ENCODE measurements at regions not wholly inside any gene's neighbourhood (a gene's known extent, or its start where the extent isn't known, plus 50 kb on each side); places are given as distances from the start of the nearest gene placed in this dataset.
"Not testable (repeated sequence)": the region's sequence is repeated elsewhere in the genome, so short reads cannot be mapped to it uniquely, and the experiment has no call there.

DNA sequence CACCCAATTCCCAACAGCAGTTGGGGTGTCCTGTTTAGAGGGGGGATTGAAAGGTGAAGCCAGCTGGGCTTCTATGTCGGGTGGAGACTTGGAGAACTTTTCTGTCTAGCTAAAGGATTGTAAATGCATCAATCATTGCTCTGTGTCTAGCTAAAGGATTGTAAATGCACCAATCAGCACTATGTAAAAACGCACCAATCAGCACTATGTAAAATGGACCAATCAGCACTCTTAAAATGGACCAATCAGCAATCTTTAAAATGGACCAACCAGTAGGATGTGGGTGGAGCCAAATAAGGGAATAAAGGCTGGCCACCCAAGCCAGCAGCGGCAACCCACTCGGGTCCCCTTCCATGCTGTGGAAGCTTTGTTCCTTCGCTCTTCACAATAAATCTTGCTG is 1518.6 kb upstream of the RAG2 start:
- FAIRE-seq, result not testable (repeated sequence)

DNA sequence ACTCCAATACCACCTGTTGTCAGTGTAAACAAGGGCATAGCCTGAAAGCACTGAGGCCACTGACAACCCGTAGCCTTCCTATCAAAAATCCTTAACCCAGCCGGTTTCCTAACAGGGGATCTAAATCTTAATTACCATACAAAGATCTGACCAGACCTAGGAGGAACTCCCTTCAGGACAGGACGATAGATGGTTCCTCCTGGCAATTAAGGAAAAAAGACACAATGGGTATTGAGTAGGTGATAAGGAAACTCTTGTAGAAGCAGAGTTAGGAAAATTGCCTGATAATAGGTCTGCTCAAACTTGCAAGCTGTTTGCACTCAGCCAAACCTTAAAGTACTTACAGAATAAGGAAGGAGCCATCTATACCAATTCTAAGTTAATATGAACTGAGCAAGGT is 1517.3 kb upstream of the RAG2 start:
- FAIRE-seq, result not testable (repeated sequence)

DNA sequence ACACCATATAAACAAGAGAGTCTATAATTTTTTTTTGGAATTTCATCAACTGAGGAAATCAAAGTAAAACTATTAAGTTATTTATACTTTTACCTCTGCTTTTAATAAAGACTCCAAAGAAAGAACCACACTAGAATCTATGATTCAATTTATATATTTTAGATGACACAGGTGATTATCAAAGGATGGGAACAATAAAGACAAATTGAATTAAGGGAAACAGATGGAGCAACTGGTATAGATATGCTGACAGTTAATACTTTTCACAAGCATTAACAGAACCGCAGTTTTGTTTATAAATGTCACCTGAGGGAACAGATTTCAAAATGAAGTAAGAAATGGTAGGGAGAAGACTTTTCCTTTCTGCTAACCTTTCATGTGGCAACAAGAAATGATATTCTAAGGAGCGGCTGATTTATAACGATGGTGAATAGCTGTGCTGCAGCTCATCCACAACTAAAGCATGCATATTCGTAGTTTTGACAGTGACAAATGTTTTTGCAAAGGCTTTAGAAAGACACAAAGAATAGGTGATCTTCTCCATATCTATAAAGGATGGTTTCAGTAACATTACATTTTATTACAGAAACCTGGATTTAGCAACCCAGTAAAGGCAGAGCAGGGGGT is 1502.9 kb upstream of the RAG2 start:
- FAIRE-seq, result no peak

DNA sequence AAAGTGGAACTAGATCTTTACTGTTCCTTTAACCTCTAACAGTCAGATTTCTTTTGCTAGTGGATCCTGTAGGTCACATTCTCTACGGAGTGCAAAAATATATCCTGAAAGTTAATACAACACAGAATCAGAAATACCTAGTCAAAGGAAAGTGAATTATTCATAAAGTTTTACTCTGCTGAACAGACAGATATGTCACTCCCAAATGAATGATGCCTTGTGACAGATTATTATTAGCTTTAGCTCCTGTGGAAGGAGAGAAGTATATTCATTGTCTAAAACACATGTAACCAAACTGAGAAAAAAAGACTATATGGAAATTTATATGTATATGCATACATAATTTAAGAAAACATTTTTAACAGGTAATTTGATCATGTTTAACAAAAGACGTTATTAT is 1497.2 kb upstream of the RAG2 start:
- no peak for FAIRE-seq

DNA sequence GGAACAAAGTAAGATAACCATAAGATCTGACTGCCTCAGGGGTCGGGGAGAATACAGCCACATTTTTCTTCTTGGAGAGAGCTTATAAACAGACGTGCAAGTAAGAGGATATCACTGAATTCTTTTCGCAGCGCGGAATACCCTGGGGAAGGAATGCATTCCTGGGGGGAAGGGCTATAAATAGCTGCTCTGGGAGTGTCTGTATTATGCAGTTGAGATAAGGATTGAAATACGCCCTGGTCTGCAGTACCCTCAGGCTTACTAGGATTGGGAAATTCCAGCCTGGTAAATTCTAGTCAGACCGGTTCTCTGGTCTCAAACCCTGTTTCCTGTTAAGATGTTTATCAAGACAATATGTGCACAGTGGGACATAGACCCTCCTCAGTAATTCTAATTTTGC is 1491.7 kb upstream of the RAG2 start:
- FAIRE-seq, result no peak

DNA sequence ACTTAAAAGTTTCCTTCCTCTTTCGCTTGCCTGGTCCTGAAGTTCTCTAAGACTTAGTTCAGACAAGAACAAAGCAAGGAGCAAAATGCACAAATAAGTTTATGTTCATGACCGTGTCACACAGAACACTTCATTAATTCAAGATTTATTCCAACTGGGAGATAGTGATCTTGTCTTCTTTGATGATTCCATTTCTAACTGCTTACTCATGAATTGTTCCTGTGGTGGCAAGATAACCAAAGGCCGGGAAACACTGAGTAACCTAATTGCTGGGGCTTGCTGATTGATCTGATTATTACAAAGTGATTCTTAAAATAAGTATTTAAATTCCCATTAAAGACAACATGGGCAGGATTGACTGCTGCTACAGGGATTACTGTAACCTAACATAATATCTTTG is 1462.9 kb upstream of the RAG2 start:
- FAIRE-seq, result no peak

DNA sequence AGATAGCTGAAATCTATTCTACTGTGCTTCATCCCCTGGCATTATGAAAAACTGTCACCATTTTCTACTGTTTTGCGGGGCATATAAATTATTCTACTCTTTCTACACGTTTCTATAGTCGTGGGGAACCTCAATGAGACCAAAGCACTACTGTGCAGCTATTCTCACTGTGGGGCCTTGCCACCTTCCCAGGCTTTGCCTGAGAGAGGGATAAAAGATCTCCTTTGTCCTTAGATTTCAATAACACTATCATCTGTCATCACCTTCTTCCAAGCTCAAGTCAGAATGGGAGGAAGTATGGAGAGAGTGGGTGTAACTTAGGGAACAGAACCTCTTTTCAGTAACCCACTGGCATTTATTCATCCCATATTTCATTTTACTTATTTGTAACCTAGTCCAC is 1462.1 kb upstream of the RAG2 start:
- no peak for FAIRE-seq

DNA sequence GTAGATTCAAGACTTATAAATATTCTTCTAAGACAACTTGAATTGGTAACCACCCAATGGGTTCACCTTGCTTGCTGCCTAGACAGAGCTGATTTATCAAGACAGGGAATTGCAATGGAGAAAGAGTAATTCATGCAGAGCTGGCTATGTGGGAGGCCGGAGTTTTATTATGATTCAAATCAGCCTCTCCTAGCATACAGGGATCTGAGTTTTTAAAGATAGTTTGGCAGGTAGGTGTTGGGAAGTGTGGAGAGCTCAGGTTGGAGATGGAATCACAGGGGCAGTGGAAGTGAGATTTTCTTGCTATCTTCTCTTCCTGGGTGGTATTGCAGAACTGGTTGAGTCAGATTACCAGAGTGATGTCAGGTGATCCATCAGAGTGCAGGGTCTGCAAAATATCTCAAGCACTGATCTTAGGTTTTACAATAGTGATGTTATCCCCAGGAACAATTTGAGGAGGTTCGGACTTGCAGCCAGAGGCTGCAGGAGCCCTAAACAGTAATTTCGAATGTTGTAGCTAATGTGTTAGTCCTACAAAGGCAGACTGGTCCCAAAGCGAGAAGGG is 1448.6 kb upstream of the RAG2 start:
- no peak for FAIRE-seq

DNA sequence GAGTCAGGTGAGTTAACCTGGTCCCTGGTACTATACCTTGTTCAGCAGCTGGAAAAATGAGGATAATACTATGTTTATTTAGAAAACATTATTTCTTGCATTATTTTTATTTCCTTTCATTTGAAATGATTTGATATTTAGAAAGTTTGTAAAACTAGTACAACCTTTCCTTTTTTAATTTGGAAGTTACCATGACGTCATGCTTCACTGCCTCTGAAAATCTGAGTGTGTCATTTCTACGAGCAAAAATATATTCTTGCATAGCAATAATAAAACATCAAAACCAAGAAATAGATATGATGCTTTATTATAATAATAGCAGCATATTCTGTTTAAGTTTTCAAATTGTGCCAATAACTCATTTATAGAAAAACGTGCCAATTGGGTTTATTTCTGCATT is 1445.0 kb upstream of the RAG2 start:
- FAIRE-seq, result no peak

DNA sequence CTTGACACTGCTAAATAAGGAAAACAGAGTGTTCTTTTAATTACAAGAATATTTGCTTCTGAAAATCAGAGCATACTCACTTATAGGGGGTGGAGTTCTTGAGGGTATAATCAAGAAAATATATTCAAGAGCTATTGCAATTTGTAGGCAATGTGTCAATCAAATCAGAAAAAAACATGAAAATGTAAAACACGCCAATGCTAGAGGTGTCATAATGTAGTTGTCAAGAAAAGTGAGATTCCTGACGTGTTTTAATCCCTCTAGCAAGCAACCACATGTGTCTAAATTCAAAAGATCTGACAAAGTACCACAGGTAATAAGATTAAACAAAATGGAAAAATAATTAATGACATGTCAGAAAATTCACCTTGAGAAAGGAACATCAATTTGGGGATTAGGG is 1440.7 kb upstream of the RAG2 start:
- no peak for FAIRE-seq

DNA sequence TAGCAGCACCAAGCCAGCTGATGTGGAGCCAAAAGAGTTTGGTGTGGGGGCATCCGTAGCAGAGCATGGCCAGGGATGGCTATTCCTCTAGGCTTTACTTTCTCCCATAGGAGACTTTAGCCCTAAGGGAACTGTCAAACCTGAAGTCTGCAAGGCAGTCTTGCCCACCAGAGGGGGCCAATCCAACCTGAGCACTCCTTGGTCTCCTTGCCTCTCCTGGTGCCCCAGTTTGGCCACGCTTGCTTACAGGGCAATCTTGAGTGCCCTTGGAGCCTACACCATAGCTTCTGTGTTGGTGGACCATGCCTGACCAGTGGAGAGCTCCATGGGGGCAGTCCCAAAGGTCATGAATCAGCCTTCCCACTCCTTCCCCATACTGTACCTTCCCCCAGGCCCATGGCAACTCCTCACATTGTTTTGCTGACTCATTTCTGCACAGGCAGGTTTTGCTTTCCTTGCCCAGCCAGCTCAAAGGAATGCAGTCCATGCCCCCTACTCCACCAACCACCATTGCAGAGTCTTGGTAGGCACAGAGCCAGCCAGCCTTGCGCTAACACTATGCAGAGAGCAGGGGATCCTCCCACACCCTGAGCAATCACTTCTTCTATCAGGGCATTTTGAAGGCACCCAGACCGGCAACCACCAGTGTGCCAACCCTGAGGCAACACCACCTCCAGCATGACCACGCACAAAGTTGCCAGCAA is 1421.2 kb upstream of the RAG2 start:
- FAIRE-seq, result no peak

DNA sequence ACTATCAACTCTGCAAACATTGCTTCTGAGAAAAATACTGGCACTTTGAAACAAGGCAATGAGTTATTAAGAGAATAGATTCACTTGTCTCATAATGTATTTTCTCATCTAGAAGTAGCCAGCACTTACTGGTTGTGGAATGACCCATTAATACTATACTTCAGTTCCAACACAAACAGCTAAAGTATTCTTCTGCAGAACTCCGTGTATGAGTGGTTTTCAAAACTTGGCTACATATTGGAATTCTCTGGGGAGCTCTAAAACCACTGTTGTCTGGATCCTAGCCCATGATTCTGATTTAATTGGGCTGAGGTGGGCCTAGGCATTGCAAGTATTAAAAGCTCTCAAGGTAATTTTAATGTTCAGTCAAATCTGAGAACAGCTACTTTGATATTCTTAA is 1416.4 kb upstream of the RAG2 start:
- no peak for FAIRE-seq

DNA sequence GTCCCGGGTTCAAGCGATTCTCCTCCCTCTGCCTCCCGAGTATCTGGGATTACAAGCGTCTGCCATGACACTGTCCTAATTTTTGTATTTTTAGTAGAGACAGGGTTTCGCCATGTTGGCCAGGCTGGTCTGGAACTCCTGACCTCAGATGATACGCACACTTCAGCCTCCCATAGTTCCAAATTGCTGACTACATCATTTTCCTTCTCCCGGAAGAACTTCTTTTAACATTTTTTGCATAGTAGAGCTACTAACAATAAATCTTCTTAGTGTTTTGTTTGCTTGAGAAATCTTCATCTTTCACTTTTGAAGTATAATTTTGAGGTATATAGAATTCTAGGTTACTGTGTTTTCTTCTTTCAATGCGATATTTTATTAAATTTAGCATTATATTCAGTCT is 1415.1 kb upstream of the RAG2 start:
- FAIRE-seq, result no peak

DNA sequence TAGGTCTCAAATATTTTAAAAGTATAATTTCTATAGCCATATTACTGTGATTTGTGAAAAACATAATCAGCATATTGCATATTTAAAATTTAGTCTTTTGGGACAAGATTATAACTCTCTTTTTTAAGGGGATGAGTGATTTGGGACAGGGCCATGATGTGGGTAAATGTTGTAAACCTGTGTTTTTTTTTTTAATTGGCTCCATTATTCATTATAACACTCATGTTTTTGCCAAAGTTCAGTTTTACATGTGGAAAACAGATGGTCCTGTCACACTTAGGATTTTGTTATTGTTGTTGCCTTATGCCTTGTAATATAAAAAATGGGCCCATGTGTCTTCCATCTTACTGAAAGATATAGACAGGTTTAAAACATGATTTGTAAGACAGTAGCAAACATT is 1413.5 kb upstream of the RAG2 start:
- FAIRE-seq, result no peak

DNA sequence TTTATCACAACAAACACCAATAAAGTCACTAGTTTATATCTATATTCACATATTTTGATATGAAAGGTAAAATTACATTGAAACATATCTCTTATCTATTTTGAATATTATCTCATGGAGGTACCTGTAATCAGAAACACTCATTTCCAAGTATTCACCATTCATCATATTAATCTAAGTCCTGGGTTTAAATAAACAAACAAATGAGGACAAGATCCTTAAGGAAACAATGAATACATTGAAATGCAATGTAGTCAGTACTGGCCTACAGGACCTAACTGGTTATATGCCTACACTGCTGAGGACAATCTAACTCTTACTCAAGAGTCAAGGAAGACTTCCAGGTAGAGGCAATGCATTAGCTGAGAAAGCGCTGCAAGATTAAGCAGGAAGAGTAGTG is 1411.9 kb upstream of the RAG2 start:
- no peak for FAIRE-seq

DNA sequence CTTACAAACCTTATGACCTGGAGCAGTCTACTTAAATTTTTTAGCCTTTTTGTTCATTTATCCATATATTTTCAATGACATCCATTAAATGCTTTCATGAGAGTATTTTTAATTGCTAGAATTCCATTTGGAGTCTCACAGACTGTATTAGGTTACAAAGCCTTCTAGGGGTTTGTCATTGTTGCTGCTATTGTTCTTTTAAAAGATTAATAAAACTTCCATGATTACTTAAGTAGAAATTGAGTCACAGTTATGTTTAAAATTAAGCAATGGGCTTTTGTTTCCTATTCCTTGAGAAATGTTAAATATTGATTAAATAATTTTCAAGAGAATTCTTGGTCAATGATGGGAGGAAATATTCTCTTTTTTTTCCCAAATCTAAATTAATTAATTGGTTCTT is 1408.4 kb upstream of the RAG2 start:
- FAIRE-seq, result no peak

DNA sequence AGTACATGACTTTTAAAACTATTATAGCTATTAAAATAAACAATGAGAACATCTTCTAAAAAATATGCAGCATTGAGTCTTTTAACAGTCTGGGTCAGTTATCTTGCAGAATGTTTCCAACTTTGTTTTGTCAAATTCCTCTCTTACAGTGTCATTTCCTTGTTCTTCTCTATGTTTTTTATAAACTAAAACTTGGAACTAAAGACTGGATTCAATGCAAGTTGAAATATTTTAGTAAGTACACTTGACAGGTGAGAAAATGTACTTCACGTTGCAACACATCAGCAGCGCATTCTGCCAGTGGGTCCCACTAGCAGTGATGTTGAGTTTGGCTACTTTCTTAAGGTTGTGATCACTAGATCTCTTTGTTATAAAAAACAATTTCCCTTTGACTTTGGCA is 1407.6 kb upstream of the RAG2 start:
- FAIRE-seq, result no peak

DNA sequence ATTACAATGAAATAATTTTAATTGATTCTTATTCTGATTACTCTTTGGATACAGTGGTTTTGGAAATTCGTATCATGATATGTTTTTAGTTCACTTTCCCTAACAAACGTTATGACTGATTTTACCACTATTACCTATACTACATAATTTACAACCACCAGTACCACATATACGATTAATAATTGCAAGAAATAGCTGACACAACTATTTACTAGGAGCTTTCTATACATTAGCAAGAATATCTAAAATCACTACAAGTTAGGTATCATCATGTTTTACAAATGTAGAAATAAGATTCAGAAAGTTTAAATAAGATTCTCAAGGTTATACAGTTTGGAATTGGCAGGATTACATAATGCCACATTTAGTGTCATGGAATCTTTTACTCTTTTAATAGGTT is 1401.1 kb upstream of the RAG2 start:
- no peak for FAIRE-seq

DNA sequence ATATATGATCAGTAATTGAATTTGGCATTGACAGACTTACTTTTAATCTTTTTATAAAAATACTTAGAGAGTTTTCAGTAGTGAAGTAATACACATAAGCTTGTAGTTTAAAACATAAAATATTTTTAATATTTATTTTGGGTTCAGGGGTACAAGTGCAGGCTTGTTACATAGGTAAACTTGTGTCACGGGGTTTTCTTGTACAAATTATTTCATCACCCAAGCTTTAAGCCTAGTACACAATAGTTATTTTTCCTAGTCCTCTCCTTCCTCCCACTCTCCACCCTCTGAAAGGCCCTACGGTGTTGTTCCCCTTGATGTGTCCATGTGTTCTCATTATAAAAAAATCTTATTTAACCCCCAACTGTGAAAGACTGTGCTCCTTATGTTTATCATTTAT is 1397.8 kb upstream of the RAG2 start:
- FAIRE-seq, result no peak

DNA sequence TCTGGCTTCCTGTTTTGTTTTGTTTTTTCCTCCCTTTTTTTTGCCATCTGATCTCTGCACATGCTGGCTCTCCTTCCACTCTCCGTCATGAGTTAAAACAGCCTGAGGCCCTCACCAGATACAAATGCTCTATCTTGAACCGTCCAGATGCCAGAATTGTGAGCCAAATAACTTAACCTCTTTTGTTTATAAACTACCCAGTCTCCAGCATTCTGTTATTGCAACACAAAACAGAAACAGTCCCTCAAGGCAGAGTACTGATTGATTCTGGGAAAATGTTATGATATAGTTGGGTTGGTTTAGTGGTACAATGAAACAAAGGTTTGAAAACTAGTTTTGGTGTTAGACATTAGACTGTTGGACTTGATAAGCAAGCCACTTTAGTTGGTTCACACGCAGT is 1390.0 kb upstream of the RAG2 start:
- FAIRE-seq, result no peak

DNA sequence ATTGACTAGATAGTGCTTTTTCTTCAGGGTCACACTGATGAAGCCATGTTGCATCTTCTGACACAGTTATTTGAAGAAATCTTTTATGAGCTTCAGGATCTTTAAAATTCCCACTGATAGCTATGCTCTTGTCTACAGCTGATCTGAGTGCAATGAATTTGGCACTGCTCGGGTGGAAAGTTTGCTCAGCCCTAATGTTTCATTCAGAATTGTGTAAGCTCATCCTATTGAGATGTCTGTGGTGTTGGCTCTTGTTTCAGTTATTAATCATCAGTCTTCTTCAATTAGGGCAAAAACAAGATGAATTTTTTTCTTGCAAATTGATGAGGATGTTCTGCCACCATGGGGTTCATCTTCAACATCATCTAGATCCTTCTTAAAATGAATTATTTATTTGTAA is 1387.0 kb upstream of the RAG2 start:
- FAIRE-seq, result no peak

DNA sequence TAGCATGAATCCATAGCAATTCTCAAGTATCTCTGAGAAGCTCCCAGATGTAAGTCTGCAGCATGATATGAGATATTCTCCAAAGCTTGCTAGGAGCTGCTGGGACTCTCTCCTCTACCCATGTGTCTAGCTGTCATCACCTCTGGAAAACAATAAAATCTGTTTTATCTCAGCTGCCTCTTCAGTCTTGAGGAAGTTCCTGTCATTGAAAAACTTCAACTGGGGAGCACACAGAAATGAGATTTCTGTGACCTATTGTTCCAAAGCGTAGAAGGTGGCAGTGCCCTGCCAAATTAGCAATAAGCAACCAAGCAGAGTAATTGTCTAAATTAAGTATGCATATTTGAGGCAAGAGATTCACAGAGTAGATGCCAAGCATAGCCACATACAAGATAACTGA is 1380.6 kb upstream of the RAG2 start:
- no peak for FAIRE-seq

DNA sequence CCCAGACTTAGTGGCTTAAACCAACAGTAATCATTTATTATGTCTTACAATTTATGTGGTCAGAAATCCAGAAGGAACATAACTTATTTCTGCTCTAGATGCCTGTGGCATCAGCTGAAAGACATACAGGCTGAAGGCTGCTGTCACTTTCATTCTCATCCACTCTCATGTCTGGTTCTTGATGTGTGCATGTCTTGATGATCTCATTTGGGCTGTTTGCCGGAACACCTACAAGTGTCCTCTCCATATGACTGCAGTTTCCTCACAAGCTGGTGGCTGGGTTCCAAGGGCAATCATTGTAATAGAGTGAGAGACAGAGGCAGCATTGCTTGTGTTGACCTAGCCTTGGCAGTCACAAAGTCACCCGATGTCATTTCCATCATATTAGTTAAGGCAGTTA is 1375.9 kb upstream of the RAG2 start:
- no peak for FAIRE-seq

DNA sequence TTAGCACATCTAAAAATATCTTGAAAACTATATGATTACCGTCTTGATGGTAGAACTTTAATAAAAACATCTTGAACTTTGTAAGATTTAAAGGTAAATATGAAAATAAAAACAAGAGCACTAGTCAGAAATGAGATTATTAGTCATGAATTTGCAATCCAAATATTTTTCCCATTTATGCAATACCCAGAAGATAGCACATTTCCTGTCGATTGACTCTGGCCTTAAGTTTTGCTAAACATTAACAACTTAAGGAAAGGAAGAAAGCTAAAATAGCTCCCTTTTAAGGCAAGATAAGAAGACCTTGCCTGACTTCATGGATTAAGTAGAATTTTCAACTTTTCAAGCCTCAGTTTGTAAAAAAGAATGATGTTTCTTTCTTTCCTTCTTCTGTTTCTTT is 1374.7 kb upstream of the RAG2 start:
- no peak for FAIRE-seq

DNA sequence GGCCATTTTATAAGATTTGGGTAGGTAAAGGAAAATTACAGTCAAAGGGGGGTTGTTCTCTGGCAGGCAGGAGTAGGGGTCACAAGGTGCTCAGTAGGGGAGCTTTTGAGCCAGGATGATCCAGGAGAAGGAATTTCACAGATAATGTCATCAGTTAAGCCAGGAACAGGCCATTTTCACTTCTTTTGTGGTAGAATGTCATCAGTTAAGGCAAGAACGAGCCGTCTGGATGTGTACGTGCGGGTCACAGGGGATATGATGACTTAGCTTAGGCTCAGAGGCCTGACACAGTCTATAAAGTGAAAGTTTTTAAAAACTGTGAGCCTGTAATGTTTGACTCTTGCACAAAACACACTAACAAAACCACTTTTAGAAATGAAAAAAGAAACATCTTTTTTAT is 1371.3 kb upstream of the RAG2 start:
- FAIRE-seq, result not testable (repeated sequence)
